22Rv1 (cell line): ENCODE measurements at regions not wholly inside any gene's neighbourhood (a gene's known extent, or its start where the extent isn't known, plus 50 kb on each side); places are given as distances from the start of the nearest gene placed in this dataset.

Source experiments
- H3K27ac ChIP-seq: fragments of 450-650 bp; 2 replicates; pipeline ENCODE4 v1.5.1; 2017
- ZFX ChIP-seq: fragments of 450-650 bp; IDR thresholded peaks from 2 replicates; pipeline ENCODE4 v1.6.1; 2017; ENCODE audit warnings: antibody characterized with exemption, borderline replicate concordance
- TF ChIP-seq, protein P1 (sequence below): fragments of 450-650 bp; IDR thresholded peaks from 2 replicates; pipeline ENCODE4 v1.5.1; 2017; ENCODE audit warnings: mild to moderate bottlenecking

DNA sequence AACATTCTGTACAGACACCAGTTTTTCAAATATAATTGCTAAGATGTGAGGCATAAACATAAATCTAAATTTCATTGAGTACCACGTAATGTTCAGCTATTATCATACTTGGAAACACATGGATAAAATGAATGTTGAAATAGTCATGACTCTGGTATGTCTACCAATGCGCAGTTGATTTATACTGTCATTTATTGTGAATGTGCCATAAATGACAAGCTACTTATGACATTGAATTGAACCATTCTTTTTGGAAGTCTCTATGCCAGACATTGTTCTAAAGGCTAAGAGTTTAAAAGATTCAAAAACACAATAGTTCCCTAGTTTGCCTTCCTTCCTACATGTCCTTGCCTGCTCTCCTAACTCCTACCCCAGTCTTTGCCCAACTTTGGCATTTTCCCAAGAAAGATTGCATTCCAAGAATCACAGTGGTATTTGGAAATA lies 96.6 kb upstream of the DMD start:
- no peak overlapping the region for H3K27ac ChIP-seq
- TF ChIP-seq, protein P1, sequence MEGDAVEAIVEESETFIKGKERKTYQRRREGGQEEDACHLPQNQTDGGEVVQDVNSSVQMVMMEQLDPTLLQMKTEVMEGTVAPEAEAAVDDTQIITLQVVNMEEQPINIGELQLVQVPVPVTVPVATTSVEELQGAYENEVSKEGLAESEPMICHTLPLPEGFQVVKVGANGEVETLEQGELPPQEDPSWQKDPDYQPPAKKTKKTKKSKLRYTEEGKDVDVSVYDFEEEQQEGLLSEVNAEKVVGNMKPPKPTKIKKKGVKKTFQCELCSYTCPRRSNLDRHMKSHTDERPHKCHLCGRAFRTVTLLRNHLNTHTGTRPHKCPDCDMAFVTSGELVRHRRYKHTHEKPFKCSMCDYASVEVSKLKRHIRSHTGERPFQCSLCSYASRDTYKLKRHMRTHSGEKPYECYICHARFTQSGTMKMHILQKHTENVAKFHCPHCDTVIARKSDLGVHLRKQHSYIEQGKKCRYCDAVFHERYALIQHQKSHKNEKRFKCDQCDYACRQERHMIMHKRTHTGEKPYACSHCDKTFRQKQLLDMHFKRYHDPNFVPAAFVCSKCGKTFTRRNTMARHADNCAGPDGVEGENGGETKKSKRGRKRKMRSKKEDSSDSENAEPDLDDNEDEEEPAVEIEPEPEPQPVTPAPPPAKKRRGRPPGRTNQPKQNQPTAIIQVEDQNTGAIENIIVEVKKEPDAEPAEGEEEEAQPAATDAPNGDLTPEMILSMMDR, result no peak
- TF ChIP-seq ZFX, result no peak

DNA sequence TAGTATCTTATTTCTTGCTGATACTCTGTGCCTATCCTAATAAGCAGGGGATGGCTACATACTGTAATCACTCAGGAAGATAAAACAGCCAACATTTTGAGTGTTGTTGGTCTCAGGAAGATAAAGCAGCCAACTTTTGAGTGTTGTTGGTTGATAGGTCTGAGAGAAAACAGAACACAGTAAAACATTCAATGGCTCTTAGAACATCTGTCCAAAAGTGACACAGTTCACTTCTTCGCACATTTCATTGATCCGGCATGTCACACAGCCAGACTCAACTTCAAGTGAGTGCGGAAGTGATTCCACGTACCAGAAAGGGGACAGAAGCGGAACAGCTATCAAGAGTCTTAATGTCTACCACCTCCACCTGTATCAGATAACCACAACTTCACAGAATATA lies 87.3 kb upstream of the DMD start:
- TF ChIP-seq, protein P1, result no peak
- H3K27ac ChIP-seq, result no peak overlapping the region

DNA sequence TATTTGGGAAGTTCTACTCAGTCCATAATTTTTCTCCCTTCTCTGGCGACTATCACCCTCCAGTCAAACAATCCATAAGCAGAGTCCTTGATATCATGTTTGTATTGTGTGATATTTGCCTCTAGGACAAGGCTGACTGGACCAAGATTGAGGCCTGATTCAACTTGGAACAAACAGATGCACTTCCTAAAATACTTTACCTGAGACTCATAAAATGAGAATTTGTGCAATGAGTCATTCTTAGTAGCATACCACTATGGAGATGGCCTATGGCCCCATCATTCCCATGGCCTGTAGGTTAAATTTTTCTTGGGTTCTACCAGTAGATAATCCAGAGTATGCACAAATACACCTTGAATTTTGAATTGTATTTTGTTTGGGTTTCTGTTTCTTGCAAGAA lies 74.2 kb upstream of the DMD start:
- no peak for TF ChIP-seq ZFX
- TF ChIP-seq, protein P1, result no peak
- no peak overlapping the region for H3K27ac ChIP-seq

DNA sequence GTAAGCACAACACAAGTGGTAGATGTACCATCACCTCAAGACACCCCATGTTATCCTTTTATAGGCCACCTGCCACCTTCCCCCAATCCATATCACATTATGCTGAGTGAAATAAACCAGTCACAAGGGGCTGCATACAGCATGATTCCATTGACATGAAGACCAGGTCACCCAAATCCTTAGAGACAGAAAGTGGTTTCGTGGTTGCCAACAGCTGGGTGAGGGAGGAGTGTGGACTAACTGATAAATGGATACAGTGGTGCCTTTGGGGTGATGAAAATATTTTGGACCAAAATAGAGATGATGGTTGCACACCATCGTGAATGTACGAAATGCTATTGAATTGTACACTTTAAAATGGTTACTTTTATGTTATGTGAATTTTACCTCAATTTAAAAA lies 65.7 kb upstream of the DMD start:
- no peak overlapping the region for H3K27ac ChIP-seq
- TF ChIP-seq, protein P1, result no peak
- no peak for TF ChIP-seq ZFX

DNA sequence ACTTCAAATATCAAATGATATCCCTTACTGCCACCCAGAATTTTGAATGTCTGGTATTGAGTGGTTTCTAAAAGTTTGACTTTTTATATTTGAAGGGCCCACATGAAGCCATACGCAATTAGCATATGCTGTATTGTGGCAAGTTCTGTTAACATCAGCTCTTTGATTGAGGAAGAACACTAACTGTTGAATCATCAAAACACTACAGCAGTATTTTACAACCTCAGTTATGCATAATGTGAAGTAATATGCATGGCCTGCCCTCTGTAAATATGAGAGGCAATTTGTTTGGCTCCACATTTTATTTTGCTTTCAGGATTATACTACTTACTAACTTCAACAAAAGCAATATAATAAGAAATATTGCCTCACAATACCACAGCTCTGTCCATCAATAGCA lies 62.2 kb upstream of the DMD start:
- TF ChIP-seq, protein P1, result no peak
- TF ChIP-seq ZFX, result no peak
- no peak overlapping the region for H3K27ac ChIP-seq

DNA sequence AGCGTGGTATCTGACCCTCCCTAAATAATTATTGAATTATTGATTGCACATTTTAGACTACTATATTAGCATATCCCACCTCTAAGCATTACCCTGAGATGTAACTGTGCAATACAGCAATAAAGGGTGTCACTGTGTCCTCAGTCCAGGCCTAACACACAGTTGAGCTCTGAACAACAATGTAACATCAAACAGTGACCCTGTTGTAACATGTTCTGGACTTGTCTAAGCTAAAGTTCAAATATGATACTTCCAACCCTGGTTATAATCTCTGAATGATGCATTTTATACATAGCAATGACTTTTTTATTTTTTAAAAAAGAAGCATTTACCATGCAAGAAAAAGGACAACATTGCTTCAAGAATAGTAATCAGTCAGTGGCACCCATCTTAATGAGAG lies 61.6 kb upstream of the DMD start:
- TF ChIP-seq, protein P1, result no peak
- no peak overlapping the region for H3K27ac ChIP-seq
